NCI-H226 (cell line): ENCODE measurements at regions not wholly inside any gene's neighbourhood (a gene's known extent, or its start where the extent isn't known, plus 50 kb on each side); places are given as distances from the start of the nearest gene placed in this dataset.

Source experiments
- DNase-seq: peaks from one replicate; pipeline ENCODE4 v3.0.0-alpha.2; 2015

DNA sequence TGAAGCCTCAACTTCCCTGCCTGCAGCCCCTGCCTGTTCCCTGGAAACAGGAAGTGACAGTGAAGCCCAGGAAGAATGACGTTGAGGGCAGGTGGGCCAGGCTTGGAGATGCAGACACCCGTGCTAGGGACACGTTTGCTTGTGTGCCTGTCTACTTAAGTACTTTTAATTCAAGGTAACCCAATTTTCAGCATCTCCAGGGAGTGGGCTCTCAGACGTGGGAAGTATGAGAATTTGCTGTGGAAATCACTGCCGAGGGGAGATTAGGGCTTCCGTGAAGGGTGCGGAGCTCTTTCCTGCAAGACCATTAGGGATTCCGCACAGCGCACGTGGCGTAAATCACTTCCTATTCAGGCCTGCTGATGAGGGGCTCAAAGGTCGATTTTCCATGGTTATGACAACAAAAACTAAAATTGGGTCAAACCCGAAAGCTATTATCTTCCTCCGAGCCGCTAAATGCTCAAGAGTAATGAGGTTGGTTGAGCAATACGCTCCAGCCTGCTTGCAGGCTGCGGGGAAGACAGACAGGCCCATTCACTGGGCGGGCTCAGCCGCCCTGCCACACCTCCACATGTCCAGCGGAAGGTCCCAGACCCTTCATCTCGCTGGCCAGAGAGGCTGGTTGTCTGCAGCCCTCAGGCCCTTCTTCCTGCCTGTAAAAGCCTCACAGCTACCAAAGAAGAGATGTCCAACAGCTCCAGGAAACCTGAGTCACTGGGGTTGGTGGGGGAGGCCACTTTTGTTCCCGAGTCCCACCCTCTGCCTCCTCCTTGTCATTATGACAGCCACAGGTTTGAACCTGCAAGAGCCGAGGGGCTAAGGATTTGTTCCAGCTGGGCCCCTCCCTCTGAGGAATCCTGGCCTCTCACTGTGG is 109.9 kb downstream of the RBFOX3 start:
- no peak for DNase-seq

DNA sequence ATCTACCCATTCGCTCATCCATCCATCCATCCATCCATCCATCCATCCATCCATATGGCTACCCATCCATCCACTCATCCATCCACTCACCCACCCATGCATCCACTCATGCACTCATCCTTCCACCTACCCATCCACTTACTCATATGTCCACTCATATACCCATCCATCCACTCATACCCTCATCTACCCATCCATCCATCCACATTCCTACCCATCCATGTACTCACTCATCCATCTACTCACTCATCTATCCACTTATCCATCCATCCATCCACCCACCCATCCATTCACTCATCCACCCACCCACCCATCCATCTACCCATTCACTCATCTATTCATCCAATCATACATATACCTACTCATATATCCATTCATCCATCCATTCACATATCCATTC is 112.0 kb downstream of the RBFOX3 start:
- no peak for DNase-seq

DNA sequence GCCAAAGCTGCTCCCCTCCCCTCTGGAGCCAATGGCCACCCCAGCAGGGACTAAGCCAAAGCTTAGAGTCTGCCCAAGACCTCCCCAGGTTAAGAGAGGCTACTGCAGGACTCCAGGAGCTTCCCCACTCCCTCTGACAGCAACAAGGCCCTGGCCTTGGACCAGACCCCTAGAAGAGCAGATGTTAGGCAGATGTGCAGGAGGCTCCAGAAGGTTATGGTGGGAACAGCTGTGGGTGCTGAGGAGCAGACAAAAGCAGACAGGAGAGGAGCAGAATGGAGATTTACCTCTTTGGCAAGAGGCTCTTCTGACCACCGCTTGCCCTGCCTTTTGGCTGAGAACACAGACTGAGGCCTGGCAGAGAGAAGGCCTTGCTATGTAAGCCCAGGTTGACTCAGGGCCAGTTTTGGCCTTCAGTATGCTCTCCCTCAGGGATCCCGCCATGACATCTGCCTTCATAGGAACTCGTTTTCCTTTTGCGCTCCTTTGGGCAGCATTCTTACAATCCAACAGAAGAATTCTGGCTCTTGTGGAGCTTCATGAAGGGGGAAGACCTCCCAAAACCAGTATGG is 113.0 kb downstream of the RBFOX3 start:
- DNase-seq: no peak

DNA sequence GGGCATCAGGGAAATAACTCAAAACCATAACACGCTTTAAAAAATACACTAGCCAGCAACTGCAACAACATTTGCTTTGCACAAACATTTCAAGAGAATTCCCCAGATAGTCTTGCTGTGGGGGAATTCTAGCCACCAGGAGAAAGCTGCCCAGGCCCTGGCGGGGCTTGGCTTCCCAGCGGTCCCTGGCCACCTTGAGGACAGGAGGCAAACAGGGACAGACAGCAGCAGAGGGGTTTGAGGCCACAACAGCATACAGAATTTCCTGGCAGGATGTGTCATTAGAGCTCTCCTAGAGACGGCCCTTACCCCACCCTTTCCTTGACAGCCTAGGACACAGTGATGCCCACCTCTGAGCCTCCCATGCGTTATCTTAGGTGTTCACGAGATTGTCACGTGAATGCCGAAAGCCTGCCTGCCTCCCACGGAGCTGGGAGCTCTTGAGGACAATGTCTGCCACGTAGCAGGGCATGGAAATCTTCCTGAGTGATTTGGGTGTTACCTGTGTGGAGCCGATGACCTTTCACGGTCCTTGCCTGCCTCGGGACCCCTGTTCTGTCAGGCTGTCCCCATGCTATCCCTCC is 114.3 kb downstream of the RBFOX3 start:
- no peak for DNase-seq

DNA sequence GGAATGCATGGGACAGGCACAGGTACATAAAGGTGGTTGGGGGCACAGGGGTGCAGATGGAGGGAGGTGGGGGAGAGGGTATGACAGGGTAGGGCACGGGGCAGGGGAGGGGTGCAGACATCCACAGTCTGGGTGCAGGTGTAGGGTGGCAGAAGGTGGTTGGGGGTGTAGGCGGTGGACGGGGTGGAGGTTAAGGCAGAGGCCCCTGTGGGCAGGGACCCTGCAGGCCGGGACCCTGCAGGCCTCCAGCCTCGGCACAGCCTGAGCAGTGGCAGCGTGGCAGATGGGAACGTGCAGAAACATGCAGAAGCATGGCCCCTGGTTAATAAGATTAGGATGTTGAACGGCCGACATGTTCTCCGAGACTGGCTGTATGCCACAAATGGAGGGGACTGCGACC is 115.2 kb downstream of the RBFOX3 start:
- DNase-seq: no peak

DNA sequence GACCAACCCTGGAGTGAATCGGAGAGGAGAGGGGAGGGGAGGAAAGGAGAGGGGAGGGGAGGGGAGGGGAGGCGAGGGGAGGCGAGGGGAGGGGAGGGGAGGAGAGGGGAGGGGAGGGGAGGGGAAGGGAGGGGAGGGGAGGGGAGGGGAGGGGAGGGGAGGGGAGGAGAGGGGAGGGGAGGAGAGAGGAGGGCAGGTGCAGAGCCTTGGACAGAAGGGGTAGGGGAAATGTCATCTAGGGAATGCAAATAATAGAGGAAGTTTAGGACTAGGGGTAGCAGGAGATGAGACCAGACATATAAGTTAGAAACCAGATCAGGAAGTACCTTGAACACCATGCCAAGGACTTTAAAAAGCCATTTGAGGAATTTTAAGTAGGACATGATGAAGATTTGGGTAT is 119.8 kb downstream of the RBFOX3 start:
- DNase-seq: no peak

DNA sequence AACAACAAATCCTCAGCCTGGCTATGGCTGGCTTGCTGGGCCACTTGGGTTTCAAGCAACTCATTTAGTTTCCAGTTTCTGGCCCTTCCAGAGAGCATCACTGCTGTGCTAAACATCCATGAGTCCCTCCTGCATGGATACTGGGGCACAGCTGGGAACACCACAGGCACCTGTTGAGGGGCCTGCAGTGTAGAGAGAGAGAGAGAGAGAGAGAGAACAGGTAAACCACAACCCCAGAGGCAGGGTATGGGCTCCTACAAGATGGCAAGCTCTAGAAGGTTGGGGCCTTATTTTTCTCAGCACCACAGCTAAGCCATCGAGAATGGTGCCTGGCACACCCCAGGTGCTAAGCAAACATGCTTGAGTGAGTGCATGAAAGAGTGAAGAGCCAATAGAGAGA is 120.3 kb downstream of the RBFOX3 start:
- no peak for DNase-seq

DNA sequence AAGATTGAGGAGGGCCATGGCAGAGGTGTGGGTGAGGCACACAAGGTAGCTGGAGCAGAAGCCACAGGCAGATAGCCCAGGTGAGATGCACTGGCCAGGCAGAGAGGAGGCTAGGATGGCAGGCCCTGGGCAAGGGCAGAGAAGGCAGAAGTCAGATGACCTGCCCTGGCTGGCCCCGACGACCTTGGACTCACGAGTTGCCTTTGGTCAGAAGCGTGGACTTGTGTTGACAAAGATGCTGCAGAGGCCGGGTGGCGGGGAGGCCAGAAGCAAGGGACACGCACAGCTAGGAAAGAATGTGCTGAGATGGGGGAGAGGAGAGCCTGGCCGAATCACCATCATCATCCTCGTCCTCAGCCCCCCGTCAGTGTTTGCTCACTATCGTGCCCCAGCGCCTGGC is 123.7 kb downstream of the RBFOX3 start:
- DNase-seq: no peak

DNA sequence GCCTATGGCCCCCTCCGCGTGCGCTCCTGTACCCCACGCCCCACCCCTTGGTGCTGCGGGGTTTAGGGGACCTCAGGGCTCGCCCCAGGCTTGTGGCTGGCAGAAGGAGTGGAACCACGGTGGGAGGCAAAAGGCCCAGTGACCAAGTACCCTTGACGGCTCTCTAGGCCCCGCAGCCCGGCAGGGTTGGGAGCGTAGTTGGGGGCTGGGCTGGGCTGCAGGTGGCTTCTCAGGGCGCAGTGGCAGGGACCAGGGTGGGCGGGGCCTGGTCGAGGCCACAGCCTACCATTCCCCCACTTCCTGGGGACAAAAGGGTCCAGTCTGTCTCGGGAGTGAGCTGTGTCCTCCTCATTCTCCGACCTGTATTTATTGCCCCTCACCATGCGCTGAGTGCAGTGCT is 124.9 kb downstream of the RBFOX3 start:
- no peak for DNase-seq

DNA sequence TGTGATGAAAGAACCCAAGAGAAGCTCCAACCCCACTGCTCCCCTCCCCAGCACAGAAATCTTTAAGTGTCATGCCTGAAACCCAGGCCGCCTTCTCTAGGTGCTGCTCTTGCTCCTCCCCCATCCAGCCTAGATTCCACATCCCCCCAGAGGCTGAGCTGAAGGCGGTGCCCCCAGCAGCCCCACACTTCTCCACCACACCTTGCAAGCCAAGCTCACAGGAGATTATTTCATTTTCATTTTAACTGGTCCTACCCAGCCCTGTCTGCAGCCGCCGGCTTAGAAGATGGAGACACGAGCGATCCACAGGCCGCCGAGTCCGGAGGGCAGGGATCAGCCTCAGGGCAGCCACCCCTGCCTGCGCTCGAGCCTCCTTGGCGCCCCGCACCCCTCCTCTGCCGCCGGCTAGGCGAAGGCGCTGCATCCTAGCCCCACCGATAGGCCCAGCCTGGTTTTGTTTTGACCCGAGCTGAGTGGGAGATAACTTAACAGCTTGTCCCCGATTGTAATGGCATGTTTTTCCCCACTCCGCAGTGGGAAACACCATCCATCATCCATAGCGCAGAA is 125.3 kb downstream of the RBFOX3 start:
- DNase-seq: no peak

DNA sequence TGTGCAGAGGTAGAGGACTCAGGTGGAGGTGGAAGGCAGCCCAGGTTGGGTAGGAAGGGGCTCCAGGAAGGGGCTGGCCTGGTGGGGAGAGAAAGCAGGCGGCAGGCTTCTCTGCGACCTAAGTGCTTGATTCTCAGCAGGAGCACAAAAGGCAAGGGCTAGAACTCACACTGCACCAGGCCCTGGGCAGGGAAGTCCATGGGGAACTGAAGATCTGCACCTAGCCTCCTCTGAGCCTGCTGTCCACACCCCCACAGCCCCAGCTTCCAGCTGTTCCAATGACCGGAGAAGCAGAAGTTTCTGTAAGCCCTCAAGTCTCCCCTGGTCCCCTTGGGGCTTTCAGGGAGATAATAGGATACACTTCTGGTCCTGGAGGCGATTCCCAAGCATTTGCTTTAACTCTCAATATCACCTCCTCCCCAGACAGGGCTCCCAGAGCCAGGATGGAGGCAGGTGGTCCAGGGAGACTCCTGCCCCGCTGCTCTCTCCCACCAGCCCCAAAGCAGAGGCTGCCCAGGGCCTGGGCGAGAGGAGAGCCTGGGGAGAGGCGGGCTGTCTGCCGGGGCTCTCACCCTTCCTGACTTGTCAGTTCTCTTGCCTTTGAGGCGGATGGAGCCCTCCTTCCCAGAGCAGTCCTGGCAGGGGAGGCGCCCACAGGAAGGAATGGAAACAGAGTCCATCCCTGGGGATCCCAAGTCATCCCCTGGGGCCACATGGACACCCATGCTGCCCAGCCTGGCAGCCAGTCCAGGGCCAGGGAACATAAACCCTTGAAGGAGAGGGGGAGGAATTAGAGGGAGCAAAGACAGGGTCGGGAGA is 126.0 kb downstream of the RBFOX3 start:
- no peak for DNase-seq

DNA sequence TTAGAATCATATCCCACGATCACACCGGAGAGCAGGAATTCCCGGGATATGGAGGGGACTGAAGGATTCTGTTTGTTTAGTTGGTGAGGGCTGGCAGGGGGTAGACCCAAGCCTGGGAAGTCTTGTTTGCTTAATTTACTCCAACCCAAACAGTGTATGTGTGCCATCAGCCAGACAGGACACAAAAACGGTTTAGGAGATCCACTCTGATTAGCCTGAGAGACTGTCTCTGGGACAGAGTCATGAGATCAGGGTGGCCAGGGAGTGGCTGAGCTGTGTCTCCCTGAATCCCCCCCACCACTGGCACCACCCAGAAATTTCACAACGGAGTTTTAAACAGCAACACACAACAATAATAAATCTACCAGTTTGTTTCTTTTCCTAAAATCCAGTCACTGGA is 127.0 kb downstream of the RBFOX3 start:
- no peak for DNase-seq

DNA sequence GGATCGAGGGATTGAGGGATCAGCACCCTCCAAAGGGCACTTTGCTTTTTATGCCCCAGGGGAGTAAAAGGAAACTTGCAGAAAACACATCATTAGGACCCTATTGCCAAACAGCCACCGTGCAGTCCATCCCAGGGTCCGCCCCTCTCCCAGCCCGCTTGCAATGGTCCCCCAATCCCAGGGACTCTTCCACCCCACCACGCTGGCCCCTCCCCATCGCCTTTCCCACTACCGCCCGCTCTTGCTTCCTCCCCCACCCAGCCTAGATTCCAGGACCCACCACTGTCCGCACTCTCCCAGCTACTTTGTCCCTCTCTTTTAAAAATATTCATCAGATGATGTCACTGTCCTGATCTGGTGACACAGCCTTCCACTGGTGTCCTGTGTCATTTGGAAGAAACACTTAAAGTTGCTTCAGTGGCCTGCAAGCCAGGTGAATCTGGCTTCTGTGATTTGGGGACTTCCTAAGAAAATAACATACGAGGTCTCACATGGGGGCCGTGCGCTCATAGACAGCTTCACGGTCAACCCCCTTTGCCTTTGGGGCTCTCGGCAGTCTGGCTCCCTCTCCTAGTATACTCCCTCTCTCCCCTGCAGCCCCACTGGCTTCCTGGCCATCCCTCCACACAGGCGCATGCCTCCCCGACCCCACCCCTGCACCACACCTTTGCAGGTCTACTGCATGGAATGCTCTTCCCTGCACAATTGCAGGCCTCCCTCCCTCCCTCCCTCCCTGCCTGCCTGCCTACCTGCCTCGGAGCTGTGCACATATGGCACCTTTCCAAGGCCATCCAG is 127.9 kb downstream of the RBFOX3 start:
- DNase-seq: no peak

DNA sequence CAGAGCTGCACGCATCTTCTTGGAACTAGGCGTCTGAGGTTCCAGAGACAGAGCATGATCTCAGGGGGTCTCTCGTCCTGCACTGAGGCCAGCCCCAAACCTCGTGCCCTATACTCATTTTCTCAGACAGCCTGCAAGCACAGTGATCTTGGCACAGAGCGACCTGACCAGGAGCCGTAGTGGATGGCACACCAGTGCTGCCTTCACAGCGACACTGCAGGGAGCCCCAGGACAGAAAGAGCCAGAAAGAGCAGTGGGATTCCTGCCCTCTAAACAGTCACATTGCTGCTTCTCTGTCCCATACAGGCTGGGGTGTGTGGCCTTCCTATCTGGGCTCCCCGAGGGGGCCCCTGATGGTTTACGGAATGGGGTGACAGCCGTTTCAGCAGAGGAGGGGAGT is 131.0 kb downstream of the RBFOX3 start:
- no peak for DNase-seq

DNA sequence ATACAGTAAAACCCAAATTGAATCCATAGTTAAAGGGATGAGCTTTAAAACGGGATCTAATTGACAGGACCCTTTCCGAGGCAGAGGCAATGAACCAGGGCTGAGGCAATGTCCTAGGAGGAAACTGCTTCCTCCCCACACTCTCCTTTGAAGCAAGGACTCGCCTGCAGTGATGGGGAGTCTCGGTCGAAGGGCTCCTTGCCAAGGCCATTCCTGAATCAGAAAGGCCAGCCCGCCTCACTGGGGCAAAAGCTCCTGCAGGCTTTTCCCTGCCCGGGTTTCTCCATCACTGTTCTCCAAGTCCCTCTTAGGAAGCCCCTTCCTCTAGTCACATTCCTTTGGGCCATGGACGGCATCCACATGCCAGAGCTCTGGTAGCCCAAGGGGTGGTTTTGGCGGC is 132.0 kb downstream of the RBFOX3 start:
- no peak for DNase-seq

DNA sequence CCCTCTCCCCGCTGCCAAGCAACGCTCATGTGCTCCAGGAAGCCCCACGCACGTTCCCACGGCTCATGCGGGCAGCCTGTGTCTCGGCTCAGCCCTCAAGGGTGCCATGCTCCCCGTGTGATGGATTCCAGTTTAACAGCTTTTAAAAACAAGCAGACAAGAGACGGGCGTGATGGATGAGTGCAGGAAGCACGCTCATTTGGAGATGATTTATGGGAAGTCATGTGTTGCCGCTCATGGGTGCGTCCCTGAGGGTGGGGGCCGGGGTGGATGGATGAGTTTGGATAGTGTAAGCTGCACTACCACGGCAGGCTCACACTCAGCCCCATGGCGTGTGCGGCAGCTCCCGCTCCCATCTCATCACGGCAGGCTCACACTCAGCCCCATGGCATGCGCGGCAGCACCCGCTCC is 132.8 kb downstream of the RBFOX3 start:
- no peak for DNase-seq

DNA sequence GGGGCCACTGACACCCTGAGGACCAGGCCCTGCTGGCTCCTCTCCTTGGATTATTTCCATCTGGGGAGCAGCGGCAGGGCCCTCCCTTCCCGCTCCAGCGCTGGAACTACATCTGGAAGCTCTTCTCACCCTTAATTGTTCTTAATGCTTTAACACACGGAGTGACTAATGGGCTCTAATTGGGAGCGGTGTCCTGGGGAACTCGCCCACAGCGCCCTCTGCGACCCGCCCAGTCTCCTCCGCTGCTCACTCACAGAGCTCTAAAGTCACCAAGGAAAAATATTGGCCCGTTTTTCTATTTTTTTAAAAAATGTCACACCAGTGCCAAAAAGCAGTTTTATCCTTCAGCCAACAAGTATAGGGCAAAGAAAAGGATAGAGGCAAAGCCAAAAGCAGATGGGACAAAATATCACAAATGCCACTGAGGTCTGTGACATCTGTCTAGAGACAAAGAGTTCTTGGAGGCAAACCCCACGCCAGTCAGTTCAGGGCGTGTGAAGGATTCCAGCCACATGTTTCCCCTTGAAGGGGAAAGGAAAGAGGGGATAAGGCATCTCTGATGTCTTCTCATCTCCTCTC is 134.7 kb downstream of the RBFOX3 start:
- no peak for DNase-seq

DNA sequence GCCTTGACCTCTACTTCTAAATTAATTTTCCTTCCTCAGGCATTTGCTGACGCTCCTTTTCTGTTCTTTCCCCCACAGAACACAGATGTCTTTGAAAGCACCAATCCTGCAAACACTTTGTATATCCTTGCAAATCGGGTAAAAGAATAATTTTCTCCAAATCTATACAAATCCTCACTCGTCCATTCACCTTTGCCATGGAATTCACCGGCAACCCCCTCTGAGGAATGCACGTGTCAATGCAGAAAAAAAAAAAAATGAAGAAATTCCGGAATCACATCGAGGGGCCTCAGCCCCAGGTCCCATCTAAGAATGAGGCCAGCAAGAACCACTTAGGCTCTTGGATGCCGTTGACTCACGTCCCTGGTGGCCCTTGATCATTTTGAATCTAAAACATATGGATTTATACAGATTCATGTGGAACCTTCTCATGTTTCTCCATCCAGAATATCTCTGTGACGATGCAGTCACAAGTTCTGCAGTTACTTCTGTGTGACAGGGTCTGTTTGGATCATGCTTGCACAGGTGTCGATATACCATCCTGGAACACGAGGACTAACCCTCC is 136.9 kb downstream of the RBFOX3 start:
- DNase-seq: no peak

DNA sequence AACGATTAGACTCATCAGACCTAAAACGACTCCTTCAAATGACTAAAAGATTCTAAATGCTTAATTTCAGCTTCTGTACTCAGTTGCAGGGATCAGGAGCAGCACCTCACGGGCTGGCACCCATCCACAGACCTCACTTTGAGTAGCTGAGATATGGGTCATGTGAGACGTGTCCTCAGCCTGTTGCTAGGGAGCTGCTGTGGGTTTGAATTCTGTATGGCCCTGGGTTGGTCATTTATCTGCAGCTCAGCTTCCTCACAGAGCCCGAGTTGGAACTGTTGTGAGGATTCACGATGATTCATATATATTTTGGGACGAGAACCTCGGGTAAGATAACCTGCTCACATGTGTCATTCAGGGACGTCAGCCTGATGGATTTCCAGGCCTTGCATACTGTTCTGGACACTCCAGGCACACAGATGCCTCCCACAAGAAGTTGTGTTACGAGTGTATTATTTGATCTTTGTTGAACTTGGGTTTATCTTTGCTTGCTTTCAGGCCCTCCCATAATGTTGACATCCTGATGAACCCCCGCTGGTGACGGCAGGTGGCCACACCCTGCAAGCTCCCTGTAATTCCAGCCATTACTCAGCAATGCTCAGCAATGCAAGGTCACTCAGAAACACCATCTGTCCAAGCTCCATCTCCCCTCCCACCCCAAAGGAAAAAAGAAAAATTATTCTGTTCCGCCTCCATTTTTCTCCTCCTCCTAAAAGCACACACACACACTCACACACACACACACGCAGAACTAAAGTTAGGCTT is 137.6 kb downstream of the RBFOX3 start:
- DNase-seq: peak; percentile 18

DNA sequence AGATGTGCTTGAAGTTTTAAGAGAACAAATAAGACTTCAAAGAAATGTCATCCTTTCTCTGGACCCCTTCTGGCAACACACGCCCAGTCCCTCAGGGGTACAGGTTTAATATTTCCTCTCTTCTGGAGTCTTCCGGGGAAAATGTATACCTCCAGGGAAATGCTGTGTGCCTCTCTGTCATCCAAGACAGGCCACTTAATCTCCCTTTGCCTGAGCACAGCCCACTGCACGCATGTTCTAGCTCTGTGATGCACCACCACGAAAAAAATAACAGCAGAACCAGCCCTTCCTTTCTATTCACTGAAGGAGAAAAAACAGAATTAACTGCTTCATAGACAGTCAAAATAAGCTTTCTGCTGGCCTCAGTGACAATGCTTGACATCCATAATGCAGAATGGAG is 140.1 kb downstream of the RBFOX3 start:
- DNase-seq: no peak

DNA sequence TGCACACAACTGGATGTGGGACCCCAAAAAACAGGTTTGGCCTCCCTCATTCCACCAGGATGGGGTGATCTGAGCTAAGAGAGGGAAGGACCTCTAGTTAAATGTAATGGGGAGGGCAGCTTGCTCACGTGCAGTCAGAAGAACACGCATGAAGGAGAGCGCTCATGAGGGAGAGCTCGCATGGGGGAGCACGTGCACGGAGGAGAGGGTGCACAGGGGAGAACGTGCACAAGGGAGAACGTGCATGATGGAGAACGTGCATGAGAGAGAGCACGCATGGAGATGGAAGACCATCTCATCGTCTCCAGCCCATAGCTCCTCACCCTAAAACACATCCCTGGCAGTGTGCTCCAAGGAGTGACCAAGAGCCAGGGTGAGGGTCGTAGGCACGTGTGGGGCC is 141.2 kb downstream of the RBFOX3 start:
- no peak for DNase-seq
